GM18519 (cell line): ENCODE measurements at regions not wholly inside any gene's neighbourhood (a gene's known extent, or its start where the extent isn't known, plus 50 kb on each side); places are given as distances from the start of the nearest gene placed in this dataset.

Experiments used
- ATAC-seq: cut with Tn5 transposase; IDR thresholded peaks from one replicate; pipeline ENCODE4 v1.9.1; 2021; ENCODE audit warnings: mild to moderate bottlenecking, moderate library complexity; ENCODE audit not compliant: unreplicated experiment, low FRiP score

DNA sequence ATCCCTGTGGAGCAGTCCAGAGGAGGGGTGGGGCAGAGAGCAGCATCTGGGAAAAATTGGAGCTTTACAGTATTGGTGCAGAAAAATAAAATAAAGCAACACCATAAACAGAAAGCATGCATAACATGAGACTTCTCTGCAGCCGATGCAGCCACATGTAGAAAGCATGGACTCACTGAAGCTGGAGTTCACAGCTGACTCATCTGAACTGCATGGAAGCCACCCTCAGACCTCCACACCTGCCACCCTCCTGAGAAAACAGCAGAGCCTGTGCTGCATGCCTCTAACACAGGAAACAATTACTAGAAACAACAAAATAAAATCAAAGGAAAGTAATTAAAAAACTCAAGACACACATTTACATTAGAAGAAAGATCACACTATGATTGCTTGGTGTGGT lies 169.4 kb upstream of the ALKAL2 start:
- no peak for ATAC-seq

DNA sequence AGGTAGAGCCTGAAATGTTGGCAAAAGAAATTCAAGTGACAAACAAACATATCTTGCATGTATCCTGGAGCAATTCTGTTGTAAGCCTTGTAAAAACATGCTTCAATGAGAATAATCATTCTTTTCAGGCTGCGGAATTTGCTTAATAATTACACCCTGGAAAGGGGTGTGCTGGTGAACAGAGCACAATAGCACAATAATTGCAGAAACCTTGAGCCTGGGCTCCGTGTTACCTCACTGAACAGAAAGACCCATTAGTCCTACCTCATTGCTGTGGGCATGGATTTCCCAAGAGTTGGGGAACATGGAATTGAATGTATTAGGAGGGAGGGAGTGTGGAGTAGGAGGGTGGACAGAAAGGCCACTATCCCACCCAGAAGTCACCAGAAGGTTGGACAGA lies 168.0 kb upstream of the ALKAL2 start:
- no peak for ATAC-seq

DNA sequence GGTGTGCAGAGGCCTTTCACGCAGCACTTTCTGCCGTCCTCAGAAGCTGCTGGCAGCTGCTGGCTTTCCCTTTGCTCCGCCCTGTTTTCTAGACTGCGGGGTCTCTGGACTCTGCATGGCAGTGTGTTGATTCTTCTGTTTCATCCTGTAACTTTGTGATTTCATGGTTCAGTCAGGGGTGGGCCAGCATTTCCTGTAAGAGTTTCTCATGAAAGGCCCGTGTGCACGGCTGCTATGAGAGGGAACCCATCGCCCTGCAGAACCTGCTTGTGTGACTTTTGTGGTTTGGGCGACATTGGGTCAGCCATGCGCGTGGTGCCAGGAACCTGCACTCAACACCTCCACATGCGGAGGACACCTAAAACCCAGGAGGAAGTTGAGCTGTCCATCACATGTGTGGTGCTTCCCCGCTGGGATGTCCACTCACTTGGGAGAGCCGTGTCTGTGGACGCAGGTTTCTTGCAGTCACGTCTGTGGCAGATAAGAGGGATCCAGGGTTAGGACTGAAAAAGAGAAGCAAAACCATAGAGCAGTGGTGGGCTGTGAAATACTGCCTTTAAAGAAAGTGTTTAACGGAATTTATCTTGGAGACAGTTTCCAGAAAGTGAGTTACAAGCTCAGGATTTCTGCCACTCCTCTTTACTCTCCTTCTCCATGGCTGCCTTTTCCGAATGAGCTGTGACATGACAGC lies 167.3 kb upstream of the ALKAL2 start:
- ATAC-seq: no peak

DNA sequence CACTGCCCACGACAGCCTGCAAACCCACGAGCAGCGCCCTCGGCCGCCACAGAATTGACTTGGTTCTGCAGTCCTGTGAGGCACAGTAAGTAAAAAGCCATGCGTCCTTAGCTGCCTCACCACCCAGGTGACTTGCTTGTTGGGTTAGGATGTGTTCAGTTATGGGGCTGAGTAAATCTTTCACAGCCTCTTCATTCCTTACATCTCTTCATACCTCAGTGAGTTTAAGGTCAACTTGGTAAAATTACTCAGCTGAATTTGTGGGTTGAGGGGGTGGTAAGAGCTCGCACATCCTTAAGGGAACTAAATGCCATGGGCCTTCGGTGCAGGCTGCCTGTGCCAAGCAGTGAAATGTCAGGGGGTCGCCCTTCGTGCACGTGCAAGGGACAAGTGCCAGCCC lies 165.2 kb upstream of the ALKAL2 start:
- no peak for ATAC-seq

DNA sequence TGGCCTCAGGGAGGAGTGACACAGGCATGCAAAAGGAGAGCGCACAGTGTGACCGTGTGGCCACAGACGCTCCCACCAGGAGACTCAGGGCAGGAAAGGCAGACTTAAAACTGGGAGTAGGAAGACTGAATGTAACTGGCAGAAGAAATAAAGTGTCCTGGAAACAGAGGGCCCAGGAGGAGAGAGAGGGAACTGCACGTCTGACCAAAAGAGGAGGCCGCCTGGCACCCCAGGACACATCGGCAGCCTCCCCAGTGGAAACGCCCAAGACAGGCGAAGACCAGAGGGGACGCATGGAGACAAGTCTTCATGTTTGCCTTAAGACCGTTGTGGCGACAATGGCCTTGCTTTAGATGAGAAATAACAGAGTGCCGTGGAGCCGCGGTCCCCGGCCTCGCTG lies 163.6 kb upstream of the ALKAL2 start:
- ATAC-seq: no peak

DNA sequence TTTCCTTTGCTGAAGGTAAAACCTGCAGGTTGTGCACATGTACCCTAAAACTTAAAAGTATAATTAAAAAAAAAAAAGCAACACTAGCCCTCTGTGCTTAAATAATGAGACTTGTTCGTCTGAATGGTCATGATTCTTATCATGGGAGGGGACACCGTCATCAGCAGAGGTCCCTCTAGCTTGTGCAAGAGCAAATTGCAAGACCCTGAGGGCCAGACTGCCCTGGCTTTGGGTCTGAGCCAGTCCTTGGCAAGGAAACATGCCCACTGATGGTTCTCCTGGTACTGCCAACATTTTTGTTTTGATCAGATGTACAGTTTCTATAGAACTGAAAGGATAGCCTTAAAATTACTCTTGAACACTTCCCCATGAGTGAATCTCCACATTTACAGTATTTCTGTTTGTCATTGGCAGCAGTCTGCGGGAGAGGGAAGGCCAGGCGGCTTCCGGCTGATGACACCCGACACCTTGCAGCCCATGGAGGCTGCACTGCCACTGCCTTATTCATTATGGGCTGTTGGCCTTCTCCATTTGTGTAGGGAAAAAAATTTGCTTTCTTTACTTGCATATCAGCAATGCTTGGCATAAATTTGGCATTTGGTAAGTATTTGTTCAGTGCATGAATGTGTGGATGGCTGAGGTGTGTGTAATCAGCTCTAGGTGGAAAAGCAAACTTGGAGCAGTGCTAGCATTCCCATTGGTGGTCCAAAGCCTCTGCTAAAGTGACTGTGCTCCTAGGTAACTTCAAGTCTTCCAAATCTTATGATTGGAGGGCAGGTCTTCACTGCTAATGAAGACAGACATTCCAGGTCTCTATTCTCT lies 161.6 kb upstream of the ALKAL2 start:
- no peak for ATAC-seq

DNA sequence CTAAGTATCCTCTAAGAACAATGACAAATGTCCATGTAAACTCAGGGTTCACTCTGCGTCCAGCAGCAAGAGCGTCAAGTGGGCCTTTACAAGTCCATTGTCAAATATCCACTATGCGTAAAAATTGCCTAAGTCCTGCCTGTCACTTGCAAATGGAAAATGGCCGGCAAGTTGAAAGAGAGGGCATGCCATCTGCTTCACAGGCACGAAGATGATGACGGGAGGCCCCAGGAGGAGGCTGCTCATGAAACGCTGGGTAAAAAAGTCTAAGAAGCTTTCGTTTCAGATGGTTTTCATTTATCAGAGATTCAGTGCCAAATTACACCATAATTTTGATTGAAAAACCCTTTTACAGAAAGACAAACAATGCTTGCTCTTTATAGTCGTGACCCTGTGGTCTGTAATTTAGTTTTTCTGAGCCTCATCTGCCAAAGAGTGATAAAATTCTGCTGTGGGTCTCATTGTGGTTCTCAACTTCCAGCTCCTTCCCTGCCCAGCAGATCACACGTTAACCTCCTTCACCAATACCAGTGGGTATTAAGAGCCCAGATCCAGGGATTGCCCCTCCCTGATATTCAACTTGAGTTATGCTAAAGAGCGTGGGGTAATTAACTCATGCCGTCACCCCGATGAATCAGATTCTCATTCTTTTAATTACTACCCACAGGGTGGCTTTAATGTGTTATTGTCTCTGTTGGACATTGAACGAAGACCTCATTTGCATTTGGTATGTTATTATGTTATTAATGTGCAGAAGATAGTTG lies 160.2 kb upstream of the ALKAL2 start:
- no peak for ATAC-seq

DNA sequence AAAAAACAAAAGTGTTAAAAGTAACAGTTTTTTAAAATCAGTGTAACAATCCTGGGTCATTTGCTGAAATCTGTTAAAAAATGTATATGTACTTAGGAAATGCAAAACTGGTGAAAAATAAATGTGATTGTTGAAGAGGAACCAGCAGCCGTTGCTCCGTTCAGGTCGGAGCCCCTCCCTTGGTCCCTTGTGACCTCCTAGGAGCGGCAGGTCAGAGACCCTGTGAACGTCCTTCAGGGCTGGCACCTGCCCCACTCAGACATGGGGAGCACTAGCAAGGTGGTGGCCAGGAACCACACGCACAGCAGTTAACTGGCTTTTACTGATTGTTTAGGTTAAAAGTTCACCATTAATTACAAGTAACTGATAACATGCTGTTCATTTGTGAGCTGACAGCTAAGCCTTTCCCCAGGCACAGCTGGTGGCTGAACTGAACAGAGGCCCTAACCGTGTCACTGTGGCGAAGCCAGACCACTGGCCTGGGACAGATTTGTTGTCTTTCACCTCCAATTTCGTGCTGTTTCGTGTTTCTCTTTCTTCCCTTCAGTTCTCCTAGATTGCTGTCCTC lies 159.2 kb upstream of the ALKAL2 start:
- no peak for ATAC-seq

DNA sequence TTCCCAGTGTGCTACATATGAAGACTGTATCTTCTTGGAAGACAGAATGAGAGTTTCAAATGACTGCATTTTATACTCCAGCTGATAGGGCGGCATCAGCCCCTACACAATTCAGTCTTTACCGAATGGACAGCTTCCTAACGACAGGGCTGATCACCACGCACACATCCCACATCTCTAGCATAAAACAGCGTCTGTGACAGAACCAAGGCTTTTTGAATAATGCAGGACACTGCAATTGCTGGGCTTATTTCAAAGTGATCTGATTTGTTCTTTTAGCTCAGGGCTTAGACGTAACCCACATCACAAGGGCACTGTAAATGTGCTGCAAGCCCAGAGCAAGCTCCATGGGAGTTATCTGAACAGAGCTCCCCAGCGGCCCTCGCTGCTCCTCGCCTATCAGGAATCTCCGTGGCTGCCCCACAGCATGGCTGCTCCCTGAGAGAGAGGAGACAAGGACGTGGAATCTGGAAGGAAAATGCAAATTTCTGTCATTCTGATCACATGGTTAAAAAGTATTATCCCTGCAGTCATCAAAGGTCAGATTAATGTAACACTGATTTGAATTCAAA lies 158.5 kb upstream of the ALKAL2 start:
- no peak for ATAC-seq

DNA sequence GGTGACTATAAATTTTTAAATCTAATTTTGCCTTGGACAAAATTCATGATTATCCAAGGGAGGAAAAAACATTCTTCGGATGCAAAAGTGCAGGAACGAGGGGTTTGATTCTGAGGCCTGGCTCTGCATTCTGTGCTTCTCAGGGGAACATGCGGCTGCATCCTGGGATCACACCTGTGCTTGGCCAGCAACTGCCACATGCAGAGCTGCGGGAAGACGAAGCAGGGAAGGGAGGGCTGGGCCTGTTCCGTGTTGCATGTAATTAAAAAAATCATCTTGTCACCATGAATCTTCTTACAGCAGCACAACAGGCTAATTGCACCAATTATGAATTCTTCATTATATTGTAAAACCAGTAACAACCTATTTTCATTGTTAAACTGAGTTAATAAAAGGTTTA lies 158.0 kb upstream of the ALKAL2 start:
- ATAC-seq: no peak

DNA sequence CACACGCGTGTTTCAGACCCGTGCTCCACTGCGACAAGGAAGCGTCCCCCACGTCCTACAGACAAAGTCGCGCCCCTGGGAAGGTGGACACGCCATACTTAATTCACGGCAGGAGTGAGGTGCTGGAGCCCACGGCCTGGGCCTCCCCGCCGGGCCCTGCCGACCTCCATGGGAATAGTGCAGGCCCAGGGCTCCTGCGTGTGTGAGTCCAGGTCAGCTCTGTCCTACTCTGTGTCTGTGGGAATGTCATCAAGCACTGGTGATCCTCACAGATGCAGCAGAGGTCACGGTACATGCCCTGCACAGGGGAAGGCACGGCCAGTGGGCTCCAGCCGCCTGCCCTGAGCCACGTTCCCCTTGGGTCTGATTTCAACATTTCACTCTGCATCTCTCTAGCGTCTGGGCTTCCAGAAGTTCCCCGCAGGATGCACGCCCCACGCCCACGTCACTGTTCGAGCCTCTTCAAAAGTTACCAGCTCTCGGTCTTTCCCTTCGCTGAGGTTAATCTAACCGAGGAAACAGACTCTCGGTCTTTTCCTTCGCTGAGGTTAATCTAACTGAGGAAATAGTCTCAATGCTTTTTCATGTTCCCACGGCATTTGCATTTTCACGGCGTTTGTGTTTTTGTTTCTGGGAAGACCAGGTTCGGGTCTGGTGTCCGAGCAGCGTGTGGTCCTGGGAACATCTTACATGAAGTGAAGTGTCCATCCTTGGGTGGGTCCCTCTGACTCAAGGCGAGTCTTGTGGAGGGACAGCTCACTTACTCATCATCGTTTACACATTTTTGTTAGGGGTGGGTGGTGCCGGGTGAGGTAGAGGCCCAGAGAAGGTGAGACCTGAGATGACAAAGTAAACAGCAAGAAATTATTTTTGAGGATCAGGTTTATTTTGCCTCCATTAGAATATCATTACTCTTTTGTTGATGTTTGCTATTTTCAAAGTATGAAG lies 157.3 kb upstream of the ALKAL2 start:
- no peak for ATAC-seq

DNA sequence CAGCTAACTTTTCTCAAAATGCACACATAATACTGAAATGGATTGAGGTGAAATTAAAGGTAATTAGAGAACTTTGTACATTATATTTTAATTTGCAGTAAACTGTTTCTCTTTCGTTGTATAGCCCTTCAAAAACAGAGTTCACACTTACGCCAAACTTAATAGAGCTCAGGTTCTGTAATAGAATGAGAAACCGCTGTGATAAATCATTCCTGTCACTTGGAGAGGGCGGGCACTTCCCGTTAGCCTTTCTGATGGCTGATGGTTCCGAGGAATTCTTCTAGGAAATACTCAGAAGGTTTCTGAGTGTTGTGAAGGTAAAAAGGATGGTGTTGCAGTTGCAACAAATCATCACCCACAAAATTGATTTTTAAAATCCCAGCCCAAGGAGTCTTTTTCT lies 155.8 kb upstream of the ALKAL2 start:
- ATAC-seq: no peak

DNA sequence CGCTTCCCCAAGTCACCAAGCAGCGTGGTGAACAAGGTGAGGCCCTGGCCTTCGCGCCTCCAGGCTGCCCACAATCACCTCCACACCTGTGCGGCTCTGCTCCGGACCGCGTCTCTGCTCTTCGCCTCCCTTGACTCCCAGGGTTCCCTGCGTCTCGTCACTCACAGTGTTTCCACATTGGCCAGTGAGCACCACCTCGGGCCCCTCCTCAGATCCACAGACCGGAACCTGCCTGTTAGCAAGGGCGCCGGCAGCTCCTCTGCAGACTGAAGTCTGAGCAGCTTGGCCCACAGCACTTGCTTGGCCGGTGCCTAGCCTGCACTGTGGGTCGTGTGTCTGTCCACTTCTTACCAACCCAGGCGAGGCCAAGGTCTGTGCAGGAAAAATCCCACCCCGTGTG lies 155.3 kb upstream of the ALKAL2 start:
- no peak for ATAC-seq

DNA sequence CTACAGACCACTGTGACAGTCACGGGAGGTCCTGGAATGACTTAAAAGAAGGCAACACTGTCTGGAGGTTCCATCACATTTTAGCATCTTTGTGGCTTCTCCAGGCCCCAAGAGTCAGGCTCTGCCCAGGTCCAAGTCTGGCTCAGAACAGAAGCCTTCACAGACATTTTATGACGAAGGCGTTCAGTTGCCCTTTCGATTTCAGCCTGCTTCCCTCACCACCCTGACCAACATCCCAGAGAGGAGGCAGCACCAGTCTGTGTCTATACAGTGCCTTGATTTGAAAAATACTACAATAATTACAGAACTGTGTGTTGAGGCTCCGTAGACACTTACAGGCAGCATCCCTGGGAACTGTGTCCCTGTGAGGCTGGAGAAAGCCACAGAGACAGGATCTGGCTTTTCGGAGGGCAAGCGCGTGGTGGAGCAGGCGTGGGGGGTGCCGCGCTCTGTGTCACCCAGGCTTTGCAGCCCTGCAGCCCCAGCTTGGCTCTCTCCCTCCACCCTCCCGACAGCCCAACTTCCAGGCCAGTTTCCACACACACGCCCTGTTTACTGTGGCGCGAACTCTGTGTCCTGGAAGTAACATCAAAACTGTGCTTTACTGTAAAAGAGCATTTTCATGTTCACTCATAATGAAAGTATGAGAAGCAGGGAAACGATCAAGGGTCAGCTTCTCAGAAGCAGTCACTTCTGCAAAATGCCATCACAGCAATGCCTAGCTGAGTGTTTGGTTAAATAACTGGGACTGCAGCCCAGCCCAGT lies 153.5 kb upstream of the ALKAL2 start:
- peak; percentile 36 for ATAC-seq

DNA sequence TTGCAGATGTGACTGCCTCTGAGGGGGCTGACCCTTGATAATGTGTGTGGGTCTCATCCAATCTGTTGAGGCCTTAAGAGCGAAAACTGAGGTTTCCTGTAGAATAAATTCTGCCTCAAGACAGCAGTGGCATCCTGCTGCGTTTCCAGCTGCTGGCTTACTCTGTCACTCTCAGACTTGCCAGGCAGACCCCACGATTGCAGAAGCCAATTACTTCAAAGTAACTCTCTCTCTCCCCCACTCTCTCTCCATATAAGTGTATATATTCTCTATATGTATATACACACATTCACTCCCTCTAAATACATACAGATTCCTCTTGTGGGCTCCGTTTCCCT lies 152.5 kb upstream of the ALKAL2 start:
- no peak for ATAC-seq

DNA sequence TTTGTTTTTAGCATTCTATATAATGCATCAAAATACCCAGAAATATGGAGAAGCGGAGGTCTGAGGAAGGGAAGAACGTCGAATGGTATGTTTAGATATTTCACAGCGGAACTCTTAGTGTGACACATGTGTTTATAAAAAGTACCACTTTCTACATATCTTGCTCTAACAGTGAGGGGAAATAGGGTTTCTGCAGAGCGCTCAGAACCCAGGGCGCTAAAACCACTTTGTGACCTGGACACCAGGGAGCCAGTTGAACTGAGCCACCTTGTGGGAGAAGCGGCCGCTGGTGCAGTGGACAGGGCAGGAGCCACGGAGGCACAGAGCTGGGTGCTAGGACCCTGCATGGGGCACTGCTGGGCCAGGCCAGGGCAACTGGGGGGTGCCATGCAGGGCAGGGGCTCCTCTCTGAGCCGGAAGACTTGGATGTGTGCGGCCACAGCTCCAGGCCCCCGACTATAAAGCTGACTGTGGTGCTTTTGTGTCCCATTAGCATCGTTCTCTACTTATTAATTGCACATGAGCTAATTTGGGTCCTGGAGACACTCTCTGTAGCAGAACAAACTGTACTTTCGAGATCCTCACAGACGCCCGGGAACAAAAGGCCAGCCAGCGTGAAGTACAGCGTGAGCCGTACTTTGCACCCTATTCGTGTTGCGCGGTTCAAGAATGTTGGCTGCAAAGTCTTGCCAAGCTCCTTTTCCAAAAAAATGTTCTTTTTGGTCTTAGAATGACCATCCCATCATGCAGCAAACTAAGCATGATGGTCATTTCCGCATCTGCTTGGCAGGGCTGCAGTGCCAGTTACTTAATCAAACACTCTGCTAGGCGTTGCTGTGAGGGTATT lies 151.9 kb upstream of the ALKAL2 start:
- no peak for ATAC-seq

DNA sequence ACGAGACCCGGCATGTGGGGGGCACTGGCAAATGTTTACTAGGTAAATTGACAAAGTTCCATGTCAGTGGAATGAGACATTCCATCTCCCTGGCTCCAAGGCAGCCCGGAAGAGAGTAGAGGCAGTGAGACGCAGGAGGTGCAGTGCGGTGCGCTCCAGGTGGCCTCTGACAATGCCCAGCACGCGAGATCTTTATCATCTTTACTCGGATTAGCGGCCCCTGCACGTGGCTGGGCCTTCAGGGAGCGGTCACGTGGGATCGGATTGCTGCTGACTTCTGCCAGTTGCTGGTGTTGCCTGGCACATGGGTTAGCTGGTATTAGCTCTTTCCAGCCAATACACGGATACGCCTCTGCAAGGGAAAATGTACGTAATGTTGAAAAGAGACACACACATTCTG lies 151.2 kb upstream of the ALKAL2 start:
- no peak for ATAC-seq

DNA sequence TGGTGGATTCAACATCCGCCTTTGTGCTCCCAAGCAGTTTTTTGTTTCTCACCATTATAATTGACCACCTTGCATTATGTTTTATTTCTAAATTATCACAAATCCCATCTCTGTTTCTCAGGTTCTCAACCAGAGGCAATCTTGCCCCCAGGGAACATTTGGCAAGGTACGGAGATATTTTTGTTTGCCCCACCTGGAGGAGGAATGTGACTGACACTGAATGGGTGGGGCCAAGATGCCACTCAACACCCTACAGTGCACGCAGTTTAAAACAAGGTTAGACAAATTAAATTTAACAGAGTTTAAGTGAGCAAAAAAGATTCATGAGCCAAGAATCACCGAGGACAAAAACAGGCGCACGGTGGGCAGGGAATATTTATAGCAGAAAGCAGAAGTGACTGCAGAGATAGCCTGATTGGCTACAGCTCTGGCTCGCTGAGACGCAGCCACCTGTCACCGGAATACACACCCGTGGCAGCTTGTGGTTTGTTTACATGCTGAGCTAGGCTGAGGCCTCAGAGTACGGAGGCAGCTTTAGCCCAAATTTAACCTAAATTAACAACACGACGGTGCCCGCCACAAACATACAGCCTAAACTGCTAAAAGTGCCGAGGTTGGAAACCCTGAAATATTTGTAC lies 150.0 kb upstream of the ALKAL2 start:
- ATAC-seq: peak; percentile 99
